Esophagus squamous epithelium (tissue), 4 donors: ENCODE measurements at regions not wholly inside any gene's neighbourhood (a gene's known extent, or its start where the extent isn't known, plus 50 kb on each side); places are given as distances from the start of the nearest gene placed in this dataset.

Experiments
- CTCF ChIP-seq, 6 experiments: fragments of 450-650 bp in 4 of 6; fragments of 200-600 bp in 2 of 6; sonication (generic) in 2 of 6; IDR thresholded peaks; one replicate each; pipeline ENCODE4 v1.5.1; 2016 to 2019; ENCODE audit warnings: antibody characterized with exemption in 6 of 6, mild to moderate bottlenecking in 4 of 6, moderate library complexity in 4 of 6
- POLR2A ChIP-seq, 4 donors: fragments of 450-650 bp; IDR thresholded peaks; one replicate each; pipeline ENCODE4 v1.6.1; 2017; ENCODE audit warnings: antibody characterized with exemption in 4 of 4, mild to moderate bottlenecking in 4 of 4, moderate library complexity in 3 of 4

GRCh38 chr18:44149706-44150105 is 531.0 kb upstream of the SETBP1 start:
- TF ChIP-seq CTCF (IDR thresholded peaks at IDR 0.05) (no peak), POLR2A (IDR thresholded peaks at IDR 0.05) (no peak)
